ENCODE measurements at regions not wholly inside any gene's neighbourhood (a gene's known extent, or its start where the extent isn't known, plus 50 kb on each side); places are given as distances from the start of the nearest gene placed in this dataset.
"Not testable (repeated sequence)": the region's sequence is repeated elsewhere in the genome, so short reads cannot be mapped to it uniquely, and the experiment has no call there.

GRCh38 chr7:49695971-49696370 lies 77.5 kb upstream of the VWC2 start:
- DNase-seq, result no peak
- Mint-ChIP-seq H3K9me3 (no peaks in the 10 kb centered on the region), H3K4me3 (no peak overlapping the region), H3K27ac (no peak overlapping the region), H3K27me3 (no peaks in the 10 kb centered on the region), H3K4me1 (no peaks in the 10 kb centered on the region), H3K36me3 (ENCODE audit: low read depth) (no peaks in the 10 kb centered on the region)
- POLR2A ChIA-PET, result no interaction called here
- CTCF ChIA-PET, result no interaction called here

GRCh38 chr7:49700841-49701240 lies 72.6 kb upstream of the VWC2 start:
- no peaks in the 10 kb centered on the region for H3K36me3 Mint-ChIP-seq (ENCODE audit: low read depth)
- no peak for DNase-seq

GRCh38 chr7:49702099-49702498 lies 71.3 kb upstream of the VWC2 start:
- CTCF ChIA-PET, result no interaction called here
- Mint-ChIP-seq H3K36me3 (ENCODE audit: low read depth) (no peaks in the 10 kb centered on the region), H3K27me3 (no peaks in the 10 kb centered on the region), H3K4me1 (no peaks in the 10 kb centered on the region), H3K27ac (no peak overlapping the region), H3K4me3 (no peak overlapping the region), H3K9me3 (no peaks in the 10 kb centered on the region)
- DNase-seq, result no peak
- POLR2A ChIA-PET, result no interaction called here

More at GRCh38 chr7:49700841-49701240, 72.6 kb upstream of the VWC2 start:
- Mint-ChIP-seq H3K4me3 (no peak overlapping the region), H3K9me3 (no peaks in the 10 kb centered on the region), H3K27ac (no peak overlapping the region), H3K27me3 (no peaks in the 10 kb centered on the region), H3K4me1 (no peaks in the 10 kb centered on the region)
- ChIA-PET CTCF (no interaction called here), POLR2A (no interaction called here)

- no peak overlapping the region for H3K27ac Mint-ChIP-seq
- H3K4me1 Mint-ChIP-seq, result no peaks in the 10 kb centered on the region
- CTCF ChIA-PET, result no interaction called here
- no peaks in the 10 kb centered on the region for H3K36me3 Mint-ChIP-seq (ENCODE audit: low read depth)
- POLR2A ChIA-PET, result no interaction called here
- H3K9me3 Mint-ChIP-seq, result no peaks in the 10 kb centered on the region
- no peak for DNase-seq
- H3K4me3 Mint-ChIP-seq, result no peak overlapping the region
- H3K27me3 Mint-ChIP-seq, result no peaks in the 10 kb centered on the region
Measured at GRCh38 chr7:49703337-49703736, 70.1 kb upstream of the VWC2 start.

- ChIA-PET POLR2A (no interaction called here), CTCF (no interaction called here)
- Mint-ChIP-seq H3K36me3 (ENCODE audit: low read depth) (no peaks in the 10 kb centered on the region), H3K4me3 (no peak overlapping the region), H3K27ac (no peak overlapping the region), H3K27me3 (no peaks in the 10 kb centered on the region), H3K4me1 (no peaks in the 10 kb centered on the region), H3K9me3 (no peaks in the 10 kb centered on the region)
- no peak for DNase-seq
Measured at GRCh38 chr7:49703881-49704280, 69.6 kb upstream of the VWC2 start.

- Mint-ChIP-seq H3K9me3 (no peaks in the 10 kb centered on the region), H3K36me3 (ENCODE audit: low read depth) (no peaks in the 10 kb centered on the region), H3K4me1 (no peaks in the 10 kb centered on the region), H3K27ac (no peak overlapping the region), H3K4me3 (no peak overlapping the region), H3K27me3 (no peaks in the 10 kb centered on the region)
- ChIA-PET POLR2A (no interaction called here), CTCF (no interaction called here)
- DNase-seq, result no peak
Measured at GRCh38 chr7:49706106-49706505, 67.3 kb upstream of the VWC2 start.

- Mint-ChIP-seq H3K4me1 (no peaks in the 10 kb centered on the region), H3K9me3 (no peaks in the 10 kb centered on the region), H3K36me3 (ENCODE audit: low read depth) (no peaks in the 10 kb centered on the region), H3K27me3 (no peaks in the 10 kb centered on the region), H3K4me3 (no peak overlapping the region), H3K27ac (no peak overlapping the region)
- no peak for DNase-seq
- CTCF ChIA-PET, result no interaction called here
- POLR2A ChIA-PET, result no interaction called here
Measured at GRCh38 chr7:49707891-49708290, 65.5 kb upstream of the VWC2 start.

- Mint-ChIP-seq H3K27me3 (no peaks in the 10 kb centered on the region), H3K27ac (no peak overlapping the region), H3K4me3 (no peak overlapping the region), H3K4me1 (no peaks in the 10 kb centered on the region), H3K36me3 (ENCODE audit: low read depth) (no peaks in the 10 kb centered on the region), H3K9me3 (no peaks in the 10 kb centered on the region)
- no peak for DNase-seq
- ChIA-PET POLR2A (no interaction called here), CTCF (no interaction called here)
Measured at GRCh38 chr7:49708590-49708989, 64.8 kb upstream of the VWC2 start.

GRCh38 chr7:49711072-49711723 lies 62.2 kb upstream of the VWC2 start:
- H3K4me1 Mint-ChIP-seq; H3K27ac Mint-ChIP-seq; H3K4me3 Mint-ChIP-seq; H3K9me3 Mint-ChIP-seq; DNase-seq; POLR2A ChIA-PET; CTCF ChIA-PET; H3K36me3 Mint-ChIP-seq (ENCODE audit: low read depth); H3K27me3 Mint-ChIP-seq: not testable (repeated sequence)

GRCh38 chr7:49714182-49714581 lies 59.3 kb upstream of the VWC2 start:
- H3K4me3 Mint-ChIP-seq, result no peak overlapping the region
- H3K27ac Mint-ChIP-seq, result no peak overlapping the region
- H3K9me3 Mint-ChIP-seq, result no peaks in the 10 kb centered on the region
- no peak for DNase-seq
- H3K4me1 Mint-ChIP-seq, result no peaks in the 10 kb centered on the region
- H3K27me3 Mint-ChIP-seq, result no peaks in the 10 kb centered on the region
- CTCF ChIA-PET, result no interaction called here
- H3K36me3 Mint-ChIP-seq (ENCODE audit: low read depth), result no peaks in the 10 kb centered on the region
- POLR2A ChIA-PET, result no interaction called here

GRCh38 chr7:49715486-49715885 lies 58.0 kb upstream of the VWC2 start:
- Mint-ChIP-seq H3K36me3 (ENCODE audit: low read depth) (no peaks in the 10 kb centered on the region), H3K27me3 (no peaks in the 10 kb centered on the region), H3K4me3 (no peak overlapping the region), H3K4me1 (no peaks in the 10 kb centered on the region), H3K27ac (no peak overlapping the region), H3K9me3 (no peaks in the 10 kb centered on the region)
- POLR2A ChIA-PET, result no interaction called here
- CTCF ChIA-PET, result no interaction called here
- no peak for DNase-seq

- POLR2A ChIA-PET, result no interaction called here
- Mint-ChIP-seq H3K27me3 (no peaks in the 10 kb centered on the region), H3K36me3 (ENCODE audit: low read depth) (no peaks in the 10 kb centered on the region), H3K4me1 (no peaks in the 10 kb centered on the region), H3K27ac (no peak overlapping the region), H3K4me3 (no peak overlapping the region), H3K9me3 (no peaks in the 10 kb centered on the region)
- no peak for DNase-seq
- CTCF ChIA-PET, result no interaction called here
Measured at GRCh38 chr7:49717547-49717946, 55.9 kb upstream of the VWC2 start.

GRCh38 chr7:49718760-49719159 lies 54.7 kb upstream of the VWC2 start:
- H3K4me3 Mint-ChIP-seq, result no peak overlapping the region
- POLR2A ChIA-PET, result no interaction called here
- H3K27ac Mint-ChIP-seq, result no peak overlapping the region
- CTCF ChIA-PET, result no interaction called here
- H3K9me3 Mint-ChIP-seq, result no peaks in the 10 kb centered on the region
- no peak for DNase-seq
- no peaks in the 10 kb centered on the region for H3K36me3 Mint-ChIP-seq (ENCODE audit: low read depth)
- no peaks in the 10 kb centered on the region for H3K27me3 Mint-ChIP-seq
- no peaks in the 10 kb centered on the region for H3K4me1 Mint-ChIP-seq

GRCh38 chr7:49721441-49721840 lies 52.0 kb upstream of the VWC2 start:
- Mint-ChIP-seq H3K36me3 (ENCODE audit: low read depth) (no peaks in the 10 kb centered on the region), H3K27ac (no peak overlapping the region), H3K4me1 (no peaks in the 10 kb centered on the region), H3K4me3 (no peak overlapping the region), H3K27me3 (no peaks in the 10 kb centered on the region), H3K9me3 (no peaks in the 10 kb centered on the region)
- DNase-seq, result no peak
- ChIA-PET CTCF (no interaction called here), POLR2A (no interaction called here)

All from activated CD4-positive, alpha-beta memory T cell treated with anti-CD3 and anti-CD28 coated beads, Interleukin-2, amount 10 ng/mL, durations not matched to agents 7 days and 5 days (primary cell).